ENCODE measurements at regions not wholly inside any gene's neighbourhood (a gene's known extent, or its start where the extent isn't known, plus 50 kb on each side); places are given as distances from the start of the nearest gene placed in this dataset.

DNA sequence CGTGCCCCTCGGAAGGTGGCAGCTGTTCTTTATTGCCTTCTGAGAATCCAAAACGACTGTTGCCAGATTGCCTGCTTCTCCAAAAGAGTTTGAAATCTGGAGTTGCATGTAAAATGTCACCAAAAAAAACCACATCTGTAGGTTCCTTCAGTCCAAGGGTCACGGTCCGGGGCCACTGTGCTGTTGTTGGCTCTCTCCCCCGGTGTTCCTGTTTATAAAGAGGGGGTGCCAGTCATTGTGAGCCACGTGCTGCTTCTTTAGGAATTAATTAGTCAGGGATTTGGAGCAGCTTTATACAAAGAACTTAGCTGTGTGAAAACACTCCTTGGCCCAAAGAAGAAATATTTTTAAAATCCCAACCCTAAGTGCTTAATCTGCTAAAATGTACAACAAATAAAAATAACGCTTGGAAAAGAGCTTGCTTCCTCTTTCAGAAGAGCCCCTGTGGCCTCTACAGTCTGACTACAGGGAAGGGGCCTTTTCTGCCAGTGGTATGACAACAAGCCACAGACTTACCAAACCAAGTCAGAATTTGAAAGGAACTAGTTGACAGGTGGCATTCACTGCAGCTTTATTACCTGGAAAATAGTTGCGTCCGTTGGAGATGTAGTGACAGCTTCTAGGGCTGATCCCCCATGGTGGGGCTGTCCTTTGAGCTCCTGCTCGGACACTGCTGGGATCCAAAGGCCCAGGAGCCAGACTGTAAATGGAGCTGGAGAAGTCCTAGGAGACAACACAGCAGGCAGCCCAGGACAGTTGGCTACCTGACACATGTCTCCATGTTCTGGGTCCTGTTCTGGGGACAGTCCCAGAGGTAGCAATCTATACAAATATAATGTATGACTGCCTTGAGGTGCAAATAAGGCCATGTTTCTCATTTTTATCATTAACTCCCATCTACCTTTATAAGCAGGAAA lies 84.5 kb upstream of the SLC1A4 start (continued):
- TF ChIP-seq ZNF317 (CRISPR knock-in tag; IDR thresholded peaks at IDR 0.05) (no peak), ZNF709 (CRISPR knock-in tag; IDR thresholded peaks at IDR 0.05) (no peak), NR2F2 (IDR thresholded peaks at IDR 0.05; ENCODE audit: borderline replicate concordance, low read depth) (no peak), ZNF496 (CRISPR knock-in tag; IDR thresholded peaks at IDR 0.05; ENCODE audit: insufficient replicate concordance) (no peak), ZMAT3 (CRISPR knock-in tag; conservative IDR thresholded peaks at IDR 0.05) (no peak), ZZZ3 (CRISPR knock-in tag; IDR thresholded peaks at IDR 0.05; ENCODE audit: borderline replicate concordance) (no peak), KAT2B (IDR thresholded peaks at IDR 0.05; ENCODE audit: borderline replicate concordance, low read depth, low read length) (no peak), HNF4A (CRISPR knock-in tag; IDR thresholded peaks at IDR 0.05) (peak; percentile 65), BCLAF1 (IDR thresholded peaks at IDR 0.05) (no peak), THAP8 (CRISPR knock-in tag; IDR thresholded peaks at IDR 0.05; ENCODE audit: borderline replicate concordance) (no peak)
- TF ChIP-seq, protein P1, sequence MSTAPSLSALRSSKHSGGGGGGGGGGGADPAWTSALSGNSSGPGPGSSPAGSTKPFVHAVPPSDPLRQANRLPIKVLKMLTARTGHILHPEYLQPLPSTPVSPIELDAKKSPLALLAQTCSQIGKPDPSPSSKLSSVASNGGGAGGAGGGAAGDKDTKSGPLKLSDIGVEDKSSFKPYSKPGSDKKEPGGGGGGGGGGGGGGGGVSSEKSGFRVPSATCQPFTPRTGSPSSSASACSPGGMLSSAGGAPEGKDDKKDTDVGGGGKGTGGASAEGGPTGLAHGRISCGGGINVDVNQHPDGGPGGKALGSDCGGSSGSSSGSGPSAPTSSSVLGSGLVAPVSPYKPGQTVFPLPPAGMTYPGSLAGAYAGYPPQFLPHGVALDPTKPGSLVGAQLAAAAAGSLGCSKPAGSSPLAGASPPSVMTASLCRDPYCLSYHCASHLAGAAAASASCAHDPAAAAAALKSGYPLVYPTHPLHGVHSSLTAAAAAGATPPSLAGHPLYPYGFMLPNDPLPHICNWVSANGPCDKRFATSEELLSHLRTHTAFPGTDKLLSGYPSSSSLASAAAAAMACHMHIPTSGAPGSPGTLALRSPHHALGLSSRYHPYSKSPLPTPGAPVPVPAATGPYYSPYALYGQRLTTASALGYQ (CRISPR knock-in tag; IDR thresholded peaks at IDR 0.05), result no peak
- TF ChIP-seq, protein P2, sequence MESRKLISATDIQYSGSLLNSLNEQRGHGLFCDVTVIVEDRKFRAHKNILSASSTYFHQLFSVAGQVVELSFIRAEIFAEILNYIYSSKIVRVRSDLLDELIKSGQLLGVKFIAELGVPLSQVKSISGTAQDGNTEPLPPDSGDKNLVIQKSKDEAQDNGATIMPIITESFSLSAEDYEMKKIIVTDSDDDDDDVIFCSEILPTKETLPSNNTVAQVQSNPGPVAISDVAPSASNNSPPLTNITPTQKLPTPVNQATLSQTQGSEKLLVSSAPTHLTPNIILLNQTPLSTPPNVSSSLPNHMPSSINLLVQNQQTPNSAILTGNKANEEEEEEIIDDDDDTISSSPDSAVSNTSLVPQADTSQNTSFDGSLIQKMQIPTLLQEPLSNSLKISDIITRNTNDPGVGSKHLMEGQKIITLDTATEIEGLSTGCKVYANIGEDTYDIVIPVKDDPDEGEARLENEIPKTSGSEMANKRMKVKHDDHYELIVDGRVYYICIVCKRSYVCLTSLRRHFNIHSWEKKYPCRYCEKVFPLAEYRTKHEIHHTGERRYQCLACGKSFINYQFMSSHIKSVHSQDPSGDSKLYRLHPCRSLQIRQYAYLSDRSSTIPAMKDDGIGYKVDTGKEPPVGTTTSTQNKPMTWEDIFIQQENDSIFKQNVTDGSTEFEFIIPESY (CRISPR knock-in tag; IDR thresholded peaks at IDR 0.05), result no peak
- TF ChIP-seq, protein P3, sequence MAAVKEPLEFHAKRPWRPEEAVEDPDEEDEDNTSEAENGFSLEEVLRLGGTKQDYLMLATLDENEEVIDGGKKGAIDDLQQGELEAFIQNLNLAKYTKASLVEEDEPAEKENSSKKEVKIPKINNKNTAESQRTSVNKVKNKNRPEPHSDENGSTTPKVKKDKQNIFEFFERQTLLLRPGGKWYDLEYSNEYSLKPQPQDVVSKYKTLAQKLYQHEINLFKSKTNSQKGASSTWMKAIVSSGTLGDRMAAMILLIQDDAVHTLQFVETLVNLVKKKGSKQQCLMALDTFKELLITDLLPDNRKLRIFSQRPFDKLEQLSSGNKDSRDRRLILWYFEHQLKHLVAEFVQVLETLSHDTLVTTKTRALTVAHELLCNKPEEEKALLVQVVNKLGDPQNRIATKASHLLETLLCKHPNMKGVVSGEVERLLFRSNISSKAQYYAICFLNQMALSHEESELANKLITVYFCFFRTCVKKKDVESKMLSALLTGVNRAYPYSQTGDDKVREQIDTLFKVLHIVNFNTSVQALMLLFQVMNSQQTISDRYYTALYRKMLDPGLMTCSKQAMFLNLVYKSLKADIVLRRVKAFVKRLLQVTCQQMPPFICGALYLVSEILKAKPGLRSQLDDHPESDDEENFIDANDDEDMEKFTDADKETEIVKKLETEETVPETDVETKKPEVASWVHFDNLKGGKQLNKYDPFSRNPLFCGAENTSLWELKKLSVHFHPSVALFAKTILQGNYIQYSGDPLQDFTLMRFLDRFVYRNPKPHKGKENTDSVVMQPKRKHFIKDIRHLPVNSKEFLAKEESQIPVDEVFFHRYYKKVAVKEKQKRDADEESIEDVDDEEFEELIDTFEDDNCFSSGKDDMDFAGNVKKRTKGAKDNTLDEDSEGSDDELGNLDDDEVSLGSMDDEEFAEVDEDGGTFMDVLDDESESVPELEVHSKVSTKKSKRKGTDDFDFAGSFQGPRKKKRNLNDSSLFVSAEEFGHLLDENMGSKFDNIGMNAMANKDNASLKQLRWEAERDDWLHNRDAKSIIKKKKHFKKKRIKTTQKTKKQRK (IDR thresholded peaks at IDR 0.05; ENCODE audit: low read length), result no peak
- TF ChIP-seq, protein P4, sequence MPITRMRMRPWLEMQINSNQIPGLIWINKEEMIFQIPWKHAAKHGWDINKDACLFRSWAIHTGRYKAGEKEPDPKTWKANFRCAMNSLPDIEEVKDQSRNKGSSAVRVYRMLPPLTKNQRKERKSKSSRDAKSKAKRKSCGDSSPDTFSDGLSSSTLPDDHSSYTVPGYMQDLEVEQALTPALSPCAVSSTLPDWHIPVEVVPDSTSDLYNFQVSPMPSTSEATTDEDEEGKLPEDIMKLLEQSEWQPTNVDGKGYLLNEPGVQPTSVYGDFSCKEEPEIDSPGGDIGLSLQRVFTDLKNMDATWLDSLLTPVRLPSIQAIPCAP (CRISPR knock-in tag; IDR thresholded peaks at IDR 0.05; ENCODE audit: low read depth), result no peak
- TF ChIP-seq, protein P5, sequence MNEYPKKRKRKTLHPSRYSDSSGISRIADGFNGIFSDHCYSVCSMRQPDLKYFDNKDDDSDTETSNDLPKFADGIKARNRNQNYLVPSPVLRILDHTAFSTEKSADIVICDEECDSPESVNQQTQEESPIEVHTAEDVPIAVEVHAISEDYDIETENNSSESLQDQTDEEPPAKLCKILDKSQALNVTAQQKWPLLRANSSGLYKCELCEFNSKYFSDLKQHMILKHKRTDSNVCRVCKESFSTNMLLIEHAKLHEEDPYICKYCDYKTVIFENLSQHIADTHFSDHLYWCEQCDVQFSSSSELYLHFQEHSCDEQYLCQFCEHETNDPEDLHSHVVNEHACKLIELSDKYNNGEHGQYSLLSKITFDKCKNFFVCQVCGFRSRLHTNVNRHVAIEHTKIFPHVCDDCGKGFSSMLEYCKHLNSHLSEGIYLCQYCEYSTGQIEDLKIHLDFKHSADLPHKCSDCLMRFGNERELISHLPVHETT (CRISPR knock-in tag; conservative IDR thresholded peaks at IDR 0.05), result no peak

Data from HepG2 (cell line).